ENCODE measurements at regions not wholly inside any gene's neighbourhood (a gene's known extent, or its start where the extent isn't known, plus 50 kb on each side); places are given as distances from the start of the nearest gene placed in this dataset.

- no peak for TF ChIP-seq POLR2A (IDR thresholded peaks at IDR 0.05; ENCODE audit: low read length)
- no peak for TF ChIP-seq GATA1 (IDR thresholded peaks at IDR 0.05; ENCODE audit: low read depth, low read length)
These were observed 85.2 kb upstream of the SLIT2 start for GRCh38 chr4:20166544-20166943.

All from erythroblast (primary cell).